ENCODE measurements at regions not wholly inside any gene's neighbourhood (a gene's known extent, or its start where the extent isn't known, plus 50 kb on each side); places are given as distances from the start of the nearest gene placed in this dataset.

GRCh38 chr1:244224487-244225430 lies 173.7 kb downstream of the ZBTB18 start:
- DNase-seq: no peak

GRCh38 chr1:244226435-244226834 lies 175.4 kb downstream of the ZBTB18 start:
- no peak for DNase-seq

- DNase-seq: no peak
Measured at GRCh38 chr1:244230470-244230869, 179.4 kb downstream of the ZBTB18 start.

DNA sequence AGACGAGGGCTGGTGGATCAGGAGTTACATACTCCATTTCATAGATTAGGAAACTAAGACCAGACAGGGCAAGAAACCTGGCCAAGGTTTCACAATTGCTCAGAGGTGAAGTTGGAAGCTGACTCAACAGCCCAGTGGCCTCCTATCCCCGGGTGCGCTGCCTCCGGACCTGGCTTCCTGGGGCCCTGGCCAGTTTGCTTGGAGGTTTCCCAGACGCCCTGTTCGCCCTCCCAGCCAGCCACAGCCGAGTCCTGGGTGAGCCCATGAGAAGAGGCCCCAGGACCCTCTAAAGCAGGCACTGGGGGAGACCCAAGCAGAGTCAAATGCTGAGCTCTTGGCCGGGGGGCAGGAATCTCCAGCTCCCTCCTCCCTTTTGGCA lies 180.1 kb downstream of the ZBTB18 start:
- DNase-seq: no peak

DNA sequence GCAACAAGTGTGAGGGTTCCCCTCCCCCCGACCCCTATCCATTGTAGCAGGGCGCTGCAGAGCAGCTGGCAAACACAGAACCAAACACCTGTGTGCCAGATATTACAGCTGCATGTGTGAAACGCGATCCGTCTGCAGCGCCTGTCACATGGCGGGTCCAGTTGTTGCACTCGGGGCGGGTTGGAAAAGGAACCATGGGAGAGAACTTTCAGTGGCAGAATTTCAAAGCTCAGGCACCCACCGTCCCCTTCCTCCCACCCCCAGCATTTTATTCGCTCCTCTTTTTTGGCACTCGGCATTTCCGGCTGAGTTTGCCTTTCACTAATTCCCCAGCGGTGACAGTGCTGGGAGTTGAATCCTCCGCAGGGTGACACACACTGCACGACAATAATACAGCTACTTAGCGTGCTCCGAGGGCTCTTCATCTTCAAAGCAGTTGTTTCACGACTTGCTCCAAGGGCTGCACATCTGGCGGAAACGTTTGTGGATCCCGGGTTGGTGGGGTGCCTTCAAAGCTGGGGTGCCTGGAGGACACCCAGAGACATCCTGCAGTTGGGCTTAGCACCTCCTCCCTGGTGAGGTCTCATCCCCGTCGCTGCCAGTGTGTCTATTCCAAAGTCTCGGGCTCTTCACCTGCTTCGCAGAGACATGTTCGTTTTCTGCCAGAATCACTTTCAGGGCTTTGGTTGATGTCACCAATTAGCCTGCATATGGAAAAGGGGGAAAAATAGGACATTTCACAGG lies 180.7 kb downstream of the ZBTB18 start:
- DNase-seq: no peak

- no peak for DNase-seq
Measured at GRCh38 chr1:244234009-244234643, 183.0 kb downstream of the ZBTB18 start.

DNA sequence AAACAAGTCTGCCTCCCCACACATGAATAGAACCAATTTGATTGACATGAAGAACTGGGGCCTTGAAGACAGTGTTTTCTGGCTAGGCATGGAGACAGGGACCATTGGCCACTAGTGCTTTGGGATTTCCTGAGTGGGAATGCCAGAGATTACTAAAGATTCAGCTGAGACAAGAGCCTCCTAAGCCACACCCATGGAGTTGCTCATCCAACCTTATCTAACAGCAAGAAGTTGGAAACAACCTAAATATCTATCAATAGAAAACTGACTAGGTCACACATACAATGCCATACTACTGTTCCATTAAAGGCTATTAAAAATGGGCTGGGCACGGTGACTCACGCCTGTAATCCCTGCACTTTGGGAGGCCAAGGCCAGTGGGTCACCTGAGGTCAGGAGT lies 184.1 kb downstream of the ZBTB18 start:
- DNase-seq: no peak

- DNase-seq: no peak
Measured at GRCh38 chr1:244236101-244236500, 185.0 kb downstream of the ZBTB18 start.

DNA sequence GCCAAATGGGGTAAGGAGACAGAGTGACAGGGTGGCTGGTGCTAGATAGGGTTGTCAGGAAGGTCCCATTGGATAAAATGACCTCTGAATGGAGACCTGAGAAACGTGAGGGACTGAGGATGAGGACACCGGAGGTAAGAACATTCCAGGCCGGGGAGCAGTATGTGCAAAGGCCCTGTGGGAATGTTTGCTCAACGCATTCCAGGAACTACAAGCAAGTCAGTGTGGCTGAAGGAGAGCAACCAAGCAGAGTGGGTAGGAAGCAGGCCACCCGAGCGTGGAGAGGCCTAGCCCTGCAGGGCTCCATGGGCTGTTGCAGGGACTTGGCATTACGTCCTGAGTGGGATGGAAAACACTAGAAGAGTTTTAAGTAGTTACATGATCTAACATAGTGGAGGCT lies 185.6 kb downstream of the ZBTB18 start:
- DNase-seq: no peak

GRCh38 chr1:244237445-244237844 lies 186.4 kb downstream of the ZBTB18 start:
- DNase-seq: no peak

- no peak for DNase-seq
Measured at GRCh38 chr1:244239261-244239770, 188.2 kb downstream of the ZBTB18 start.

- DNase-seq: no peak
Measured at GRCh38 chr1:244241438-244241837, 190.4 kb downstream of the ZBTB18 start.

DNA sequence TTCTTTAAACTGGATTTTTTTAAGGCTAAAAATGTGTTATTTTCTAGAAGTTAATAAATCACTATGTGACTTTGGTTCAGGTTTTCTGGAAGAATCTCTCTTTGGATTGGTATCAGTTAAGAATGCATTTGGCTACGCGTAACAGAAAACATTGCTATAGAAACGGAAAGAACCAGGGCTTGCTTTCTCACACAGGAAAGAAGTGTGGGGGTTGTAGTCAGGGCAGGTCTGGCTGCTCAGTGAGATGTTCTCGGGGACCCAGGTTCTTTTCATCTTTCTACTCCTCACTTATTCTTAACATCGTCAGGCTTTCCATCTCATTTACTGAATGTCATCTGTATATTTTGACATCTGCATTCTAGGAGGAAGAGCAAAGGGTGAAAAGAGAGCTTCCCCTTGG lies 191.4 kb downstream of the ZBTB18 start:
- DNase-seq: no peak

DNA sequence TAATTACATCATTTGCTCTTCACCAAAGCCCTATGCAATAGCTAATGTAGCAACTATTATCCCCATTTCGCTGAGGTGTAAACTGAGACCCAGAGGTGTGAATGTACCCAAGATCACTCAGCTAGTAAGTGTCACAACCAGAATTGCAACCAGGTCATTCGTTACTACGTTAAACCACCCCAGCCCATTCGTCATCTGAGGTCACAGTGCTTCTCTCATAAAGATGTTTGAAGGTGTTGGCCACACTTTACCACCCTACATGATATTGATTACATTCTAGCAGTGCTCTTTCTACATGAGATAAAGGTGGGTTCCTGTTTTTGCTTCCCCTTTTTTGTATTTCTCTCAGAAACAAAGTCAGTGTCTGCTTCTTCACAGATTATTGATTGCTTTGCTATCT lies 195.3 kb downstream of the ZBTB18 start:
- DNase-seq: no peak

GRCh38 chr1:244248426-244248825 lies 197.3 kb downstream of the ZBTB18 start:
- DNase-seq: no peak

GRCh38 chr1:244252211-244252610 lies 199.5 kb downstream of the ADSS2 start:
- DNase-seq: no peak

GRCh38 chr1:244254467-244254866 lies 197.2 kb downstream of the ADSS2 start:
- peak; percentile 7 to 30 for DNase-seq

DNA sequence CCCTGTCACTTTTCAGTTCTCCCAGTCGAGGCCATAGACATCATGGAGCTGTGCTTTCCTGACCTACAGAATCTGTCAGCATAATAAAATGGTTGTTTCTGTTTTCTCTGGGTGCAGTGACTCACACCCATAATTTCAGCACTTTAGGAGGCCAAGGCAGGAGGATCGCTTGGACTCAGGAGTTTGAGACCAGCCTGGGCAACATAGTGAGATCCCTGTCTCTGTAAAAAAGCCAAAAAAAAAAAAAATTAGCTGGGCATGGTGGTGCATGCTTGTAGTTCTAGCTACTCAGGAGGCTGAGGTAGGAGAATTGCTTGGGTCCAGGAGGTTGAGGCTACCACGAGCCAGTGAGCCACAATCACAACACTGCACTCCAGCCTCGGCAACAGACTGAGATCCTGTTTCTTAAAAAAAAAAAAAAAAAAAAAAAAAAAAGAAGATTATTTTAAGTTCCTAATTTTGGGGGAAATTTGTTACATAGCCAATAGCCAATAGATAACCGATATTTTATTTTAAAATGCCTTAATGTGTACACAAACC lies 196.2 kb downstream of the ADSS2 start:
- no peak for DNase-seq

DNA sequence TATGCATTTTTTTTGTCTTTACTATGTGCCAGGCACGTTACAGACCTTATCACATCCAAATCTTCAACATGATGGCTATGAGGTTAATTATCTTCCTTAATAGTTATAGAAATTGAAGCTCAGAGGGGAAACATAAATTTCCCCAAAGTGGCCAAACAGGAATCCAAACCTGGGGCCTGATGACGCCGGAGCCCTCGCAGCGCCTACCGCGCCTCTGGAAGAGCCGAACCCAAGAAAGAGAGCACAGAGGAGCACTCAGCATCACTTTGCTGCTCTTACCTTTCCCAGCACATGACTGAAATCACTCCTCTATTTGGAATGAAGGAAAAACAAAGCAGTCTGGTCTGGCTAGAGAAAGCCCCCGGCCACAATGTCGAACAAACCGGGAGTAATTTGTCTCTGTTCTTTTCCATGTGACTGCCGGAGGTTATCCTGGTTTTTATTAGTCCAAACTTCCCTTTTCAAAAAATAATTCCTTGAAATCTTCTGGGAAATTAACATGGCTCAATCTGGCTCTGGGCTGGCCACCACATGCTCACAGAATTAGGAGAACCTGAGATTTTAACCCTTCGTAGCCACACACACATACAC lies 195.5 kb downstream of the ADSS2 start:
- no peak for DNase-seq

GRCh38 chr1:244264163-244264562 lies 187.5 kb downstream of the ADSS2 start:
- no peak for DNase-seq

DNA sequence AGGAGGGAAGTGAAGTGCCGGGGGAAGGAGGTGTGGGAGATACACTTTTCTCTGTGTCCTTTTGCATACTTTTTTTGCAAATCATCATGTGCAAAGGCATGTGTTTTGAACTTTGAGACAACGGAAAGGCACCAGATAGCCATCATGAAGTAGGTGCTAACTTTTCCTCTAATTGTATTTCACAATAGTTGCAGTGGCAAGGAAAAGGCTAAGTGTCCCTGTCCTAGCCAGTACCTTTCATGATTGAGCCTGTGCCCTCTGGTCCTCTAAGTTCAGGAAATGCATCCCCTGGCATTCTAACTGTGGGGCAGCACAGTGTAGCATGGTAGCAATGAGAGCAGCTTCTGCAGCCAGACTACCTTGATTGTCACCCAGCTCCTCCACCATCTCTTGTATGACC lies 186.2 kb downstream of the ADSS2 start:
- DNase-seq: no peak

- no peak for DNase-seq
Measured at GRCh38 chr1:244269169-244269568, 182.5 kb downstream of the ADSS2 start.

GRCh38 chr1:244271004-244271403 lies 180.7 kb downstream of the ADSS2 start:
- DNase-seq: no peak

Data from hippocampal formation (tissue), 2 donors.